Central memory CD8-positive, alpha-beta T cell (primary cell): ENCODE measurements at regions not wholly inside any gene's neighbourhood (a gene's known extent, or its start where the extent isn't known, plus 50 kb on each side); places are given as distances from the start of the nearest gene placed in this dataset.

Experiments
- ATAC-seq: fragments of 150-1000 bp; cut with Tn5 transposase; replicated peaks from 2 replicates; pipeline ENCODE4 v1.10.0; 2022; ENCODE audit warnings: mild to moderate bottlenecking, moderate FRiP score, moderate number of reproducible peaks; ENCODE audit not compliant: poor library complexity, severe bottlenecking; ENCODE audit errors: extremely low read depth
- DNase-seq, 2 donors: peaks; one replicate each; pipeline ENCODE4 v3.0.0; 2021; ENCODE audit warnings: low spot score in 2 of 2
- H3K27ac Mint-ChIP-seq: one replicate; pipeline ENCODE4 v1.8.0; 2022; ENCODE audit warnings: low read depth, mild to moderate bottlenecking, moderate library complexity, mixed read lengths
- H3K27me3 Mint-ChIP-seq: one replicate; pipeline ENCODE4 v1.8.0; 2022; ENCODE audit warnings: mixed read lengths
- H3K36me3 Mint-ChIP-seq: one replicate; pipeline ENCODE4 v1.8.0; 2022; ENCODE audit warnings: mild to moderate bottlenecking, moderate library complexity, mixed read lengths; ENCODE audit not compliant: insufficient read depth
- H3K4me1 Mint-ChIP-seq: one replicate; pipeline ENCODE4 v1.8.0; 2022; ENCODE audit warnings: mixed read lengths
- H3K4me3 Mint-ChIP-seq: one replicate; pipeline ENCODE4 v1.8.0; 2022; ENCODE audit warnings: mild to moderate bottlenecking, moderate library complexity, mixed read lengths
- H3K9me3 Mint-ChIP-seq: one replicate; pipeline ENCODE4 v1.8.0; 2022; ENCODE audit warnings: mixed read lengths

DNA sequence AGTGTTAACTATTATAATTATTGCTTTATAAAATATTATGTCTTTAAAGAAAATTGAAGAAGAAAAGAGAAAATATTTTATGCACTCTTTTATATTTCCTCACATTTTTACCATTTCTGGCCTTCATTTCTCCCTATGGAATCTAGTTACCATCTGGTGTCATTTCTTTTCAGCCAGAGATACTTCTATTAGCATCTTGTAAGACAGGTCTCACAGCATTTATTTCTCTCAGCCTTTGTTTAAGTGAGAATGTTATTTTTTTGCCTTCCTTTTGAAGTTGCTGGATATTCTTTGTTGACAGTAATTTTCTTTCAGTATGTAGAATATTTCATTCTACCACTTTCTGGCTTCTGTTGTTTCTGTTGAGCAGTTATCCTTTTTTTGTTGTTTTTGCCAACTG, 652.1 kb upstream of the CITED2 start:
- Mint-ChIP-seq H3K9me3 (peaks cover 6% of the 10 kb centered on the region), H3K27me3 (peaks cover 47% of the 10 kb centered on the region), H3K36me3 (peaks cover under 1% of the 10 kb centered on the region), H3K27ac (no peak overlapping the region), H3K4me1 (no peaks in the 10 kb centered on the region), H3K4me3 (no peak overlapping the region)
- no peak for DNase-seq
- no peak for ATAC-seq

DNA sequence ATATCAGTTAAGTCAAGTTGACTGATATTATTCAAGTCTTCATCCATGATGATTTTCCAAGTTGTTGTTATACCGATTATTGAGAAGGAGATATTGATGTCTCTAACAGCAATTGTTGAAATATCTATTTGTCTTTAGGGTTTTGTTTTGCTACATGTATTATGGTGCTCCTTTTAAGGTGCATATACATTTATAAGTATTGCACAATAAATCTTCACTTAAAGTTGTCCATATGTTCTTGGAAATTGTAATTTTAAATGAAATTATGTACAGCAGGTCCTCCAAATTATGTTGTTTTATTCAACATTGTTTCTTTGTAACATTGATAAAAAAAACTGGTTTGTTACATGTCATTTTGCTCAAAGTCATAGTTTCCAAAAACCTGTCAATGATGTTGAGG, 650.7 kb upstream of the CITED2 start:
- H3K27me3 Mint-ChIP-seq, result peaks cover 35% of the 10 kb centered on the region
- no peak overlapping the region for H3K27ac Mint-ChIP-seq
- DNase-seq, result no peak
- no peaks in the 10 kb centered on the region for H3K36me3 Mint-ChIP-seq
- no peak for ATAC-seq
- H3K9me3 Mint-ChIP-seq, result peaks cover 6% of the 10 kb centered on the region
- H3K4me1 Mint-ChIP-seq, result no peaks in the 10 kb centered on the region
- H3K4me3 Mint-ChIP-seq, result no peak overlapping the region

DNA sequence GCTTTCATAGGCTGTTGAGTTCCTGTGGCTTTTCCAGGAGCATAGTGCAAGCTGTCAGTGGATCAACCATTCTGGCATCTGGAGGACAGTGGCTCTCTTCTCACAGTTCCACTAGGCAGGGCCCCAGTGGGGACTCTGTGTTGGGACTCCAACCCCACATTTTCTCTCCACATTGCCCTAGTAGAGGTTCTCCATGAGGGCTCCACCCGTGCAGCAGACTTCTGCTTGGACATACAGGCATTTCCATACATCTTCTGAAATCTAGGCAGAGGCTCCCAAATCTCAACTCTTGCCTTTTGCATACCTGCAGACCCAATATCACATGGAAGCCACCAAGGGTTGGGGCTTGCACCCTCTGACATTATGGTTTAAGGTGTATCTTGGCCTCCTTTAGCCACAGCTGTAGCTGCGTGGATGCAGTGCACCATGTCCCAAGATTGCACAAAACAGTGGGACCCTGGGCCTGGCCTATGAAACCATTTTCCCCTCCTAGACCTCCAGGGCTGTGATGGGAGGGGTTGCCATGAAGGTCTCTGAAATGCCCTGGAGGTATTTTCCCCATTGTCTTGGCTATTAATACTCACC, 645.9 kb upstream of the CITED2 start:
- DNase-seq (no peak), ATAC-seq (no peak)
- no peaks in the 10 kb centered on the region for H3K36me3 Mint-ChIP-seq
- no peak overlapping the region for H3K4me3 Mint-ChIP-seq
- H3K27me3 Mint-ChIP-seq, result peaks cover 29% of the 10 kb centered on the region
- peaks cover 9% of the 10 kb centered on the region for H3K9me3 Mint-ChIP-seq
- H3K27ac Mint-ChIP-seq, result no peak overlapping the region
- no peaks in the 10 kb centered on the region for H3K4me1 Mint-ChIP-seq

DNA sequence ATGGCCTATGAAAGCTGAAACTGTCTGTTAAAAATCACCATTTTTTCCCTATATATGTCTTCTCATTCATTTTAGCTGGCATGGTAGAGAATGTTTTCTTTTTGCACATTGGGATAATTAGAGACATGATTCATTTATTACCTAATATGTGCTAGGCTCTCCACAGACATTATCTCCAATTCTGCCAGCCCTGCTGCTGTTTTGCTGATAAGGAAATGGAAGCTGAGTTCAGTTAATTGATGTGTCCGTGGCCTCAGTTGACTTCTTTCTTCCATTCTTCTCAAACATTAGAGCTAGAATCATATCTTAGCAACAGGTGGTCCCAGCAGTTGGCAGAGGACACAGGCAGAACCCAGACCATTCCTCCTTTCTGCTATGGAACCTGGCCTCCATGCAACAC, 644.1 kb upstream of the CITED2 start:
- ATAC-seq (no peak), DNase-seq (no peak)
- no peaks in the 10 kb centered on the region for H3K4me1 Mint-ChIP-seq
- H3K27me3 Mint-ChIP-seq, result peaks cover 43% of the 10 kb centered on the region
- H3K4me3 Mint-ChIP-seq, result no peak overlapping the region
- H3K9me3 Mint-ChIP-seq, result peaks cover 9% of the 10 kb centered on the region
- no peak overlapping the region for H3K27ac Mint-ChIP-seq
- no peaks in the 10 kb centered on the region for H3K36me3 Mint-ChIP-seq

DNA sequence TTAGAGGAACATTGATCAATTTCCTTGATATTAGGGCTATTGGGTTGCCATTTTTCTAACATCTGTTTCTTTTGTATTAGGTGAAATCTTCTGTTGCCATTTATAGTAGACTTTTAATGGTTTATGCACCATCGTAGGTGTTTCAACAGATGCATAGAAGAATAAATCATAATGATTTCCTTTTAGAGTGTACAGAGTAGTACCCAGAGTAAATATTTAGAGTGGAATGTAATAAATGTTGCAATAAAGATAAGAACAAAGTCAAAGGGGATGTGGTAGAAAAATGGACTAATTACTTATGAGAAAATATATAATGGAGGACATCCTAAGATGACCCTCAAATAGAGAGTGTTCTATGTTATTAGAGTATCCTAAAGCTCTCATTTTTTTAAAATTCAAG, 643.0 kb upstream of the CITED2 start:
- Mint-ChIP-seq H3K4me1 (no peaks in the 10 kb centered on the region), H3K36me3 (no peaks in the 10 kb centered on the region), H3K9me3 (peaks cover 9% of the 10 kb centered on the region), H3K27ac (no peak overlapping the region), H3K27me3 (peaks cover 43% of the 10 kb centered on the region), H3K4me3 (no peak overlapping the region)
- no peak for DNase-seq
- ATAC-seq, result no peak

DNA sequence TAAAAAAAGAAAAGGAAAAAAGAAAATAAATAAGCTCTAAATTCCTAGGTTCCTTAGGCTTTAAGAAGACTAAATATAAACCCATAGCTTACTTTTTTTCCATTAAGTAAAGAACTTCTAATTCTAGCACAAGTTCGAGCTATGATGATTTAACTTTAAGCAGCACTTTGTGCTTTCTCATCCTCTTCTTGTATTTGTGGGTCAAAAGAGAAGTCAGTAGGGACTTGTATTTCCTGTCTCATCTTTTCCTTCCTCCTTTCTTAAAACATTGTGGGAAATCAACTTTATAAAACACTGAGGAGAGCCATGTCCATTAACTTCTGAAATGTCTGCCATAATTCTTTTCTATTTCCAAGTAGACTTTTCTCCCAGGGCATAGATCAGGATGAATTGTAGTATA, 637.7 kb upstream of the CITED2 start:
- Mint-ChIP-seq H3K27me3 (peaks cover 32% of the 10 kb centered on the region), H3K9me3 (no peaks in the 10 kb centered on the region), H3K4me1 (no peaks in the 10 kb centered on the region), H3K36me3 (no peaks in the 10 kb centered on the region), H3K27ac (no peak overlapping the region), H3K4me3 (no peak overlapping the region)
- DNase-seq (no peak), ATAC-seq (no peak)

DNA sequence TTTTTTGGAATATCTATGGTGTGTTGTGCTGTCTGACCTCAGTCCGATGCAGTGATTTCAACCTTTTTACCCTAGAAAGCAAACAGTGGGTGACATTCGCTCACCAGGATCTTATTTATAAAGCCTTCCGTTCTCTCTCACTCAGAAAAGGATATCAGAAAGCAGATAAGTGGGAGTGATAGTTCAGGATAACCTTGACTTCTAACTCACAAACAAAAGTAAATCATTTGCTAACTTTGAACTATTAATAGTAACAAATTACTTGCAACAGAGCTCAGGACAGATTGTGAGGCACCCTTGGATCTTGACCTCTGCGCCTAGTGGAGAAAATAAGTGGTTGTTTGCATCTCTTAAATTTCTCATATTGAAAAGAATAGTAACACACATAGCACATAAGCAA, 637.1 kb upstream of the CITED2 start:
- Mint-ChIP-seq H3K27me3 (peaks cover 30% of the 10 kb centered on the region), H3K4me3 (no peak overlapping the region)

DNA sequence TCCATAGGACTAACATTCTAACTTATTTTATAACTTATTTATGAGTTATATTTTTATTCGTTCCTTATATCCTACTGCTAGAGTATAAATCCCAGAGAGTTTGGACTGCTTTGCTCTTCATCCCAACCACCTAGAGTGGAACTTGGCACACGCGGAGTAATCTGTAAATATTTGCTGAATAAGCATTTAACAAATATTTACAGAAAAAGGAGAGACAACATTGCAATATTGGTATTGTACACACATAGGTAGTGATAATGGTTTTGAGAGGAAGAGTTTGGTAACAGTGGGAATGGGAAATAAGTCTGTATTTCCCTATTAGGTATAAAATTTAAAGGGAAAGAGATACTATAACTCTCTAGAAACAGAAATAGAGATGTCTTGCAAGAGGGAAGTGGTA, 634.8 kb upstream of the CITED2 start:
- DNase-seq (no peak), ATAC-seq (no peak)
- Mint-ChIP-seq H3K4me1 (no peaks in the 10 kb centered on the region), H3K36me3 (no peaks in the 10 kb centered on the region), H3K4me3 (no peak overlapping the region), H3K9me3 (no peaks in the 10 kb centered on the region), H3K27me3 (peaks cover 13% of the 10 kb centered on the region), H3K27ac (no peak overlapping the region)

More for the DNA sequence above, 637.1 kb upstream of the CITED2 start:
- ATAC-seq (no peak), DNase-seq (no peak)
- H3K27ac Mint-ChIP-seq, result no peak overlapping the region
- H3K4me1 Mint-ChIP-seq, result no peaks in the 10 kb centered on the region
- H3K36me3 Mint-ChIP-seq, result no peaks in the 10 kb centered on the region
- H3K9me3 Mint-ChIP-seq, result no peaks in the 10 kb centered on the region

DNA sequence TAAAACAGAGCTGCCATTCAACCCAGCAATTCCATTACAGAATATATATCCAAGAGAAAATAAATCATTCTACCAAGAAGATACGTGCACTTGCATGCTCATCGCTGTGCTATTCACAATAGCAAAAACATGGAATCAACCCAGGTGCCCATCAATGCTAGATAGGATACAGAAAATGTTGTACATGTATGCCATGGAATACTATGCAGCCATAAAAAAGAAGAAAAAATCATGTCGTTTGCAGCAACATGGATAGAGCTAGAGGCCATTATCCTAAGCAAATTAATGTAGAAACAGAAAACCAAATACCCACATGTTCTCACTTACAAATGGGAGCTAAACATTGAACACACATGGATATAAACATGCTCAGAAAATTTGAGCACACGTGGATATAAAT, 633.1 kb upstream of the CITED2 start:
- H3K27me3 Mint-ChIP-seq, result peaks cover 9% of the 10 kb centered on the region
- ATAC-seq, result no peak
- H3K36me3 Mint-ChIP-seq, result no peaks in the 10 kb centered on the region
- no peak for DNase-seq
- H3K4me3 Mint-ChIP-seq, result no peak overlapping the region
- no peaks in the 10 kb centered on the region for H3K4me1 Mint-ChIP-seq
- no peak overlapping the region for H3K27ac Mint-ChIP-seq
- H3K9me3 Mint-ChIP-seq, result no peaks in the 10 kb centered on the region

DNA sequence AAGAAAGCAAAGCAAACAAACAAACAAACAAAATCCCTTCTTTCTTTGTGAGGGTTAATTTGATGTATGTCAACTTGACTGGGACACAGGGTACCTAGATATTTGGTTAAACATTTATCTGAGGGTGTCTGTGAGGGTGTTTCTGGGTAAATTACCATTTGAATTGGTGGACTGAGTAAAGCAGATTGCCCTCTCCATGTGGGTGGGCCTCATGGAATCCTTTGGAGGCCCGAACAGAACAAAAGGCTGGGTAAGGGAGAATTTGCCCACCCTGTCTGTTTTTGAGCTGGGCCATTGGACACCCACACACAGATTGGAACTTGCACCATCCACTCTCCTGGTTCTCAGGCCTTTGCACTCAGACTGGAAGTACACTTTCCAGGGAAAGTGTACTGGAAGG, 628.8 kb upstream of the CITED2 start:
- H3K4me1 Mint-ChIP-seq, result no peaks in the 10 kb centered on the region
- no peak overlapping the region for H3K27ac Mint-ChIP-seq
- no peak for ATAC-seq

DNA sequence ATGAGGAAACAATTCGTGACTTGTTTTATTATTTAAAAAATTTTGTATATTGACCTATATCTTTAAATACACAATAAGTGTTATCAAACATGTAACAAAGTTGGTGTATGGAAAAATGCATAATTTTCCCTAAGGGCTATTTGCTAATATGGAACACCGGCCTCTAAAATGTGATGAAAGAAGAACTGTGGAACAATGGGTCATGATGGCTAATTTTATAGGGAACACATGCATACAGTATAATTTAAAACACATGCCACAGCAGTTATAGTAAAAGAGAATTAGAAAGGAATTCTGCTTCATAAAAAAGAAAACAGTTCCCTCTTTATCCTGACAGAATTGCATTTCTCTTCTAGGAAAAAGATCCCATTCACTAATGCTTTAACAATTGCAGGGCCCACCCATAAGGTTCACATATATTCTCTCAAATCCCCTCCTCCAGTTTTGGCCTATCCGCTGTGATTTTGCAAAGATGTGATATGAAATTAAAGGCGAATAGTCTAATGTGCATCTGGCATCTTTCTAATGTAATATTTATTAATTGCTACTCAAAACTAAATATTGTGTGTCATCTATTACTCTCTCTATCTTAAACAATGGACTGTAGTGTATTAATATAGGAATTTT, 628.1 kb upstream of the CITED2 start:
- Mint-ChIP-seq H3K4me3 (no peak overlapping the region), H3K9me3 (no peaks in the 10 kb centered on the region), H3K27ac (no peak overlapping the region), H3K4me1 (no peaks in the 10 kb centered on the region), H3K27me3 (peaks cover 9% of the 10 kb centered on the region), H3K36me3 (no peaks in the 10 kb centered on the region)
- DNase-seq (no peak), ATAC-seq (no peak)

More for the DNA sequence above, 628.8 kb upstream of the CITED2 start:
- H3K36me3 Mint-ChIP-seq, result no peaks in the 10 kb centered on the region
- peaks cover 9% of the 10 kb centered on the region for H3K27me3 Mint-ChIP-seq
- no peaks in the 10 kb centered on the region for H3K9me3 Mint-ChIP-seq
- no peak overlapping the region for H3K4me3 Mint-ChIP-seq
- DNase-seq, result no peak

DNA sequence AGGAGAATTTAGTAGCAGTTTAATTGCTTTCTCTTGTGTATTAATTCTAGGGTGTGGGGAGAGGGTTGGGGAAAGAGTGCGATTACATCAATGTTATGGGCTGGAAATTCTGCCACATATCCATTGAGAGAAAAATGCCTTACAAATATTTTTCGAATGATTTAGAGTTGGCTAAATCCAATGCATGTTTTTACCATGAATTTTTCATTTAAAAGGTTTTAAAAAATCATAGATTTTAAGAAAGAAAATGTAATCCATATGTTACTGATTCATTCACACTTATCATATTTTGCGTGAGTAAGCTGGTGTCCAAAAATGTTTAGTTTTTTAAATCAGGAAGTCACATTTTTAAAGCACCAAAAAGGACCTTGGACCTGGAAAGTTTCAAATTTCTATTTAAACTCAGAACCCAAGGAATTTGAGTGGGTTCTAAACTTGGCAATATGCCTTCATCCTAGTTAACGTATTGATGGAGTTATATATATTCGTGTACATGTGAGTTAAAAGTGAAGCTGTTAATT, 627.4 kb upstream of the CITED2 start:
- Mint-ChIP-seq H3K36me3 (no peaks in the 10 kb centered on the region), H3K9me3 (no peaks in the 10 kb centered on the region), H3K4me1 (no peaks in the 10 kb centered on the region), H3K4me3 (no peak overlapping the region), H3K27ac (no peak overlapping the region), H3K27me3 (peaks cover 8% of the 10 kb centered on the region)
- ATAC-seq (no peak), DNase-seq (no peak)

DNA sequence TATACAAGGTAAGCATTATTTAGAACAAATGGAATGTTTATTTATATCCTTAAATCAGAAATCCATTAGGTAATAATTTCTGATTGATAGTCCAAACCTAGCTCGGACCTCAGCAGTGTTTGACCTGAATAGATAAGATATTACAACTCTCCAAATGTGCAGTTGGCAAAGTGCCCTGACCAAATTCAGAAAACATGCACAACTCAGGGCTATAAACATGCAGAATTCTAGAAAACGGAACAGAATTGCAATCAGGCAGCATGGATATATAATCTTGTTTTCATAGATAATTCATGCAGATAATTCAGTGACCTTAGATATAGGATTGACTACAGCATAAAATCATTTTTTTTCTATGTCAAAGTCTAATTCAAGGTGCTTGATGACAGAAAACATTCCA, 626.6 kb upstream of the CITED2 start:
- no peaks in the 10 kb centered on the region for H3K4me1 Mint-ChIP-seq
- no peak for ATAC-seq
- H3K27ac Mint-ChIP-seq, result no peak overlapping the region
- H3K27me3 Mint-ChIP-seq, result no peaks in the 10 kb centered on the region
- H3K9me3 Mint-ChIP-seq, result no peaks in the 10 kb centered on the region
- H3K4me3 Mint-ChIP-seq, result no peak overlapping the region
- DNase-seq, result no peak
- H3K36me3 Mint-ChIP-seq, result no peaks in the 10 kb centered on the region
